ENCODE measurements at regions not wholly inside any gene's neighbourhood (a gene's known extent, or its start where the extent isn't known, plus 50 kb on each side); places are given as distances from the start of the nearest gene placed in this dataset.
"Not testable (repeated sequence)": the region's sequence is repeated elsewhere in the genome, so short reads cannot be mapped to it uniquely, and the experiment has no call there.

- DNase-seq: no peak
These were observed 674.7 kb downstream of the TBC1D22A start for GRCh38 chr22:47437110-47437509.

GRCh38 chr22:47435826-47436225 is 673.4 kb downstream of the TBC1D22A start:
- no peak for DNase-seq

GRCh38 chr22:47435204-47435487 is 672.7 kb downstream of the TBC1D22A start:
- DNase-seq: no peak

GRCh38 chr22:47434336-47435203 is 672.1 kb downstream of the TBC1D22A start:
- DNase-seq: no peak

- no peak for DNase-seq
These were observed 671.2 kb downstream of the TBC1D22A start for GRCh38 chr22:47433627-47434026.

GRCh38 chr22:47432683-47433082 is 670.2 kb downstream of the TBC1D22A start:
- DNase-seq: no peak

GRCh38 chr22:47423861-47424820 is 661.7 kb downstream of the TBC1D22A start:
- no peak for DNase-seq

GRCh38 chr22:47423266-47423665 is 660.8 kb downstream of the TBC1D22A start:
- DNase-seq: no peak

- DNase-seq: no peak
These were observed 660.3 kb downstream of the TBC1D22A start for GRCh38 chr22:47422736-47423135.

GRCh38 chr22:47421846-47422245 is 659.4 kb downstream of the TBC1D22A start:
- no peak for DNase-seq

- no peak for DNase-seq
These were observed 657.8 kb downstream of the TBC1D22A start for GRCh38 chr22:47420211-47420610.

- DNase-seq: no peak
These were observed 656.8 kb downstream of the TBC1D22A start for GRCh38 chr22:47419239-47419638.

GRCh38 chr22:47417699-47418098 is 655.2 kb downstream of the TBC1D22A start:
- DNase-seq: no peak

- DNase-seq: no peak
These were observed 648.6 kb downstream of the TBC1D22A start for GRCh38 chr22:47411006-47411405.

GRCh38 chr22:47409539-47410275 is 647.3 kb downstream of the TBC1D22A start:
- no peak for DNase-seq

GRCh38 chr22:47408409-47408808 is 646.0 kb downstream of the TBC1D22A start:
- no peak for DNase-seq

- no peak for DNase-seq
These were observed 645.1 kb downstream of the TBC1D22A start for GRCh38 chr22:47407461-47408025.

- DNase-seq: no peak
These were observed 644.4 kb downstream of the TBC1D22A start for GRCh38 chr22:47406896-47407295.

GRCh38 chr22:47406180-47406834 is 643.9 kb downstream of the TBC1D22A start:
- DNase-seq: no peak

- not testable (repeated sequence) for DNase-seq
These were observed 642.8 kb downstream of the TBC1D22A start for GRCh38 chr22:47405222-47405621.

- no peak for DNase-seq
These were observed 640.6 kb downstream of the TBC1D22A start for GRCh38 chr22:47402876-47403525.
